ENCODE measurements at regions not wholly inside any gene's neighbourhood (a gene's known extent, or its start where the extent isn't known, plus 50 kb on each side); places are given as distances from the start of the nearest gene placed in this dataset.
"Not testable (repeated sequence)": the region's sequence is repeated elsewhere in the genome, so short reads cannot be mapped to it uniquely, and the experiment has no call there.

- H3K4me3 Mint-ChIP-seq; H3K4me1 Mint-ChIP-seq; H3K9me3 Mint-ChIP-seq; ATAC-seq (replicated peaks; ENCODE audit: extremely low read depth, poor library complexity, severe bottlenecking); DNase-seq (ENCODE audit: low spot score in 2 of 2); H3K36me3 Mint-ChIP-seq (ENCODE audit: insufficient read depth); H3K27me3 Mint-ChIP-seq; H3K27ac Mint-ChIP-seq (ENCODE audit: low read depth): not testable (repeated sequence)
These were observed 152.1 kb downstream of the LAT start for GRCh38 chr16:29136916-29137315.

- not testable (repeated sequence) for H3K27me3 Mint-ChIP-seq; H3K4me1 Mint-ChIP-seq; ATAC-seq (replicated peaks; ENCODE audit: extremely low read depth, poor library complexity, severe bottlenecking); H3K4me3 Mint-ChIP-seq; DNase-seq (ENCODE audit: low spot score in 2 of 2); H3K27ac Mint-ChIP-seq (ENCODE audit: low read depth); H3K36me3 Mint-ChIP-seq (ENCODE audit: insufficient read depth); H3K9me3 Mint-ChIP-seq
These were observed 151.3 kb downstream of the LAT start for GRCh38 chr16:29136046-29136696.

GRCh38 chr16:29135098-29135497, 150.2 kb downstream of the LAT start:
- H3K4me1 Mint-ChIP-seq; H3K4me3 Mint-ChIP-seq; H3K27me3 Mint-ChIP-seq; DNase-seq (ENCODE audit: low spot score in 2 of 2); H3K9me3 Mint-ChIP-seq; ATAC-seq (replicated peaks; ENCODE audit: extremely low read depth, poor library complexity, severe bottlenecking); H3K36me3 Mint-ChIP-seq (ENCODE audit: insufficient read depth): not testable (repeated sequence)
- peak overlapping the region; percentile 29 for H3K27ac Mint-ChIP-seq (ENCODE audit: low read depth)

- H3K4me1 Mint-ChIP-seq; H3K36me3 Mint-ChIP-seq (ENCODE audit: insufficient read depth); DNase-seq (ENCODE audit: low spot score in 2 of 2); H3K27me3 Mint-ChIP-seq; H3K27ac Mint-ChIP-seq (ENCODE audit: low read depth); H3K9me3 Mint-ChIP-seq; H3K4me3 Mint-ChIP-seq; ATAC-seq (replicated peaks; ENCODE audit: extremely low read depth, poor library complexity, severe bottlenecking): not testable (repeated sequence)
These were observed 149.0 kb downstream of the LAT start for GRCh38 chr16:29133681-29134430.

- DNase-seq (ENCODE audit: low spot score in 2 of 2); H3K27ac Mint-ChIP-seq (ENCODE audit: low read depth); ATAC-seq (replicated peaks; ENCODE audit: extremely low read depth, poor library complexity, severe bottlenecking); H3K36me3 Mint-ChIP-seq (ENCODE audit: insufficient read depth); H3K9me3 Mint-ChIP-seq; H3K27me3 Mint-ChIP-seq; H3K4me3 Mint-ChIP-seq; H3K4me1 Mint-ChIP-seq: not testable (repeated sequence)
These were observed 148.0 kb downstream of the LAT start for GRCh38 chr16:29132869-29133268.

GRCh38 chr16:29132444-29132843, 147.6 kb downstream of the LAT start:
- not testable (repeated sequence) for ATAC-seq (replicated peaks; ENCODE audit: extremely low read depth, poor library complexity, severe bottlenecking); H3K4me3 Mint-ChIP-seq; H3K27ac Mint-ChIP-seq (ENCODE audit: low read depth); DNase-seq (ENCODE audit: low spot score in 2 of 2); H3K4me1 Mint-ChIP-seq; H3K9me3 Mint-ChIP-seq; H3K36me3 Mint-ChIP-seq (ENCODE audit: insufficient read depth); H3K27me3 Mint-ChIP-seq

- Mint-ChIP-seq H3K36me3 (ENCODE audit: insufficient read depth) (peaks cover 12% of the 10 kb centered on the region), H3K4me1 (peaks cover 14% of the 10 kb centered on the region)
- DNase-seq (ENCODE audit: low spot score in 2 of 2); H3K27ac Mint-ChIP-seq (ENCODE audit: low read depth); H3K4me3 Mint-ChIP-seq; H3K27me3 Mint-ChIP-seq; H3K9me3 Mint-ChIP-seq; ATAC-seq (replicated peaks; ENCODE audit: extremely low read depth, poor library complexity, severe bottlenecking): not testable (repeated sequence)
These were observed 146.3 kb downstream of the LAT start for GRCh38 chr16:29130901-29131851.

- not testable (repeated sequence) for DNase-seq (ENCODE audit: low spot score in 2 of 2); ATAC-seq (replicated peaks; ENCODE audit: extremely low read depth, poor library complexity, severe bottlenecking); H3K9me3 Mint-ChIP-seq; H3K4me3 Mint-ChIP-seq; H3K27me3 Mint-ChIP-seq; H3K27ac Mint-ChIP-seq (ENCODE audit: low read depth)
- peaks cover 24% of the 10 kb centered on the region for H3K4me1 Mint-ChIP-seq
- H3K36me3 Mint-ChIP-seq (ENCODE audit: insufficient read depth), result peaks cover 17% of the 10 kb centered on the region
These were observed 145.4 kb downstream of the LAT start for GRCh38 chr16:29130131-29130711.

GRCh38 chr16:29129458-29130038, 144.7 kb downstream of the LAT start:
- H3K27me3 Mint-ChIP-seq; H3K9me3 Mint-ChIP-seq; H3K27ac Mint-ChIP-seq (ENCODE audit: low read depth); DNase-seq (ENCODE audit: low spot score in 2 of 2); ATAC-seq (replicated peaks; ENCODE audit: extremely low read depth, poor library complexity, severe bottlenecking); H3K4me3 Mint-ChIP-seq: not testable (repeated sequence)
- Mint-ChIP-seq H3K4me1 (peaks cover 25% of the 10 kb centered on the region), H3K36me3 (ENCODE audit: insufficient read depth) (peaks cover 19% of the 10 kb centered on the region)

- not testable (repeated sequence) for DNase-seq (ENCODE audit: low spot score in 2 of 2); H3K27me3 Mint-ChIP-seq; H3K27ac Mint-ChIP-seq (ENCODE audit: low read depth); H3K9me3 Mint-ChIP-seq; ATAC-seq (replicated peaks; ENCODE audit: extremely low read depth, poor library complexity, severe bottlenecking); H3K4me3 Mint-ChIP-seq
- H3K36me3 Mint-ChIP-seq (ENCODE audit: insufficient read depth), result peaks cover 22% of the 10 kb centered on the region
- peaks cover 25% of the 10 kb centered on the region for H3K4me1 Mint-ChIP-seq
These were observed 144.0 kb downstream of the LAT start for GRCh38 chr16:29128732-29129457.

GRCh38 chr16:29127806-29128420, 143.1 kb downstream of the LAT start:
- Mint-ChIP-seq H3K36me3 (ENCODE audit: insufficient read depth) (peaks cover 24% of the 10 kb centered on the region), H3K4me1 (peaks cover 30% of the 10 kb centered on the region)
- DNase-seq (ENCODE audit: low spot score in 2 of 2); H3K4me3 Mint-ChIP-seq; H3K27me3 Mint-ChIP-seq; H3K27ac Mint-ChIP-seq (ENCODE audit: low read depth); ATAC-seq (replicated peaks; ENCODE audit: extremely low read depth, poor library complexity, severe bottlenecking); H3K9me3 Mint-ChIP-seq: not testable (repeated sequence)
